K562 (cell line): ENCODE measurements at regions not wholly inside any gene's neighbourhood (a gene's known extent, or its start where the extent isn't known, plus 50 kb on each side); places are given as distances from the start of the nearest gene placed in this dataset.

ENCODE experiments used
- ATAC-seq: fragments of 200-7000 bp; cut with Tn5 transposase; 3 replicates; pipeline ENCODE4 v1.9.1; 2020; ENCODE audit warnings: moderate library complexity
- BruUV-seq: library from RNA; stranded (reverse); fragments of 400-500 nt; replicated peaks from 2 replicates; lab custom pipeline; 2021; lab: Mats Ljungman, UMichigan
- CTCF ChIA-PET: fragments of 300-600 bp; formaldehyde crosslinking; extraction: SDS; loops from one replicate; lab custom pipeline; 2021; ENCODE audit warnings: low intra/inter-chr PET ratio; lab: Yijun Ruan, JAX
- POLR2A ChIA-PET: fragments of 300-600, 350-650 bp; sonication (Branson Sonifier 250); formaldehyde crosslinking; extraction: SDS; loops from one replicate; lab custom pipeline; 2021; ENCODE audit warnings: antibody characterized with exemption, inconsistent platforms; lab: Yijun Ruan, JAX
- DNase-seq, 4 experiments: peaks; one replicate each; pipeline versions ENCODE4 v3.0.0 to v3.0.0-alpha.2; 2011 to 2018; ENCODE audit warnings: low spot score in 3 of 4, mixed read lengths in 3 of 4; ENCODE audit errors: extremely low read depth in 1 of 4
- FAIRE-seq: peaks from 2 replicates; lab custom pipeline; 2011; peaks lifted over from hg19 to GRCh38; lab: Jason Lieb, UNC
- H2AFZ ChIP-seq: 2 replicates; pipeline ENCODE4 v1.6.0; 2011; ENCODE audit warnings: low read depth, low read length, control low read depth, inconsistent platforms
- H3K27ac ChIP-seq: fragments of 200-600 bp; 3 replicates; pipeline ENCODE4 v1.8.0; 2011; ENCODE audit warnings: low read depth, mild to moderate bottlenecking, control low read depth, inconsistent platforms, low read length, moderate library complexity, mixed read lengths; ENCODE audit errors: extremely low read depth
- H3K27me3 ChIP-seq, 2 experiments: fragments of 300-600 bp in 1 of 2; 2 replicates in 1 of 2; 3 replicates in 1 of 2; pipeline versions ENCODE4 v1.6.0 to v1.8.0; 2011; ENCODE audit warnings: inconsistent platforms in 2 of 2, low read length in 2 of 2, mild to moderate bottlenecking in 1 of 2, mixed read lengths in 1 of 2, moderate library complexity in 1 of 2; ENCODE audit not compliant: control insufficient read depth in 2 of 2, insufficient read depth in 2 of 2
- H3K36me3 ChIP-seq: fragments of 300-600 bp; 3 replicates; pipeline ENCODE4 v1.8.0; 2011; ENCODE audit warnings: mild to moderate bottlenecking, low read length, inconsistent platforms; ENCODE audit not compliant: control insufficient read depth, insufficient read depth
- H3K4me1 ChIP-seq, 2 experiments: fragments of 200-600 bp in 1 of 2; replicated peaks in 1 of 2; 2 replicates in 1 of 2; 3 replicates in 1 of 2; pipeline versions ENCODE4 v1.5.1 to v1.8.0; 2011; ENCODE audit warnings: inconsistent platforms in 2 of 2, low read length in 2 of 2, mild to moderate bottlenecking in 1 of 2, mixed read lengths in 1 of 2, moderate library complexity in 1 of 2; ENCODE audit not compliant: control insufficient read depth in 2 of 2, insufficient read depth in 2 of 2
- H3K4me2 ChIP-seq: 2 replicates; pipeline ENCODE4 v1.6.1; 2011; ENCODE audit warnings: low read length, control low read depth, inconsistent platforms, mixed read lengths; ENCODE audit not compliant: insufficient read depth
- H3K4me3 ChIP-seq: fragments of 200-600 bp; sonication (generic), shearing (Covaris generic); 2 replicates; pipeline ENCODE4 v1.5.1; 2016; ENCODE audit warnings: control low read depth, inconsistent platforms
- H3K79me2 ChIP-seq: fragments of 200-600 bp; 3 replicates; pipeline ENCODE4 v1.8.0; 2011; ENCODE audit warnings: low read length, inconsistent platforms; ENCODE audit not compliant: control insufficient read depth, insufficient read depth
- H3K9ac ChIP-seq, 2 experiments: 2 replicates each; pipeline versions ENCODE4 v1.6.0 to v1.6.1; 2011; ENCODE audit warnings: low read depth in 2 of 2, low read length in 2 of 2, control low read depth in 1 of 2, inconsistent platforms in 1 of 2, mild to moderate bottlenecking in 1 of 2, mixed read lengths in 1 of 2; ENCODE audit not compliant: insufficient read depth in 1 of 2
- H3K9me1 ChIP-seq: one replicate; pipeline ENCODE4 v1.6.0; 2011; ENCODE audit warnings: inconsistent platforms, mild to moderate bottlenecking, low read length, moderate library complexity; ENCODE audit not compliant: control insufficient read depth, insufficient read depth
- H3K9me3 ChIP-seq: replicated peaks from 2 replicates; pipeline ENCODE4 v1.5.1; 2011; ENCODE audit warnings: low read depth, low read length, inconsistent platforms; ENCODE audit not compliant: control insufficient read depth, insufficient read depth
- H4K20me1 ChIP-seq: replicated peaks from 2 replicates; pipeline ENCODE4 v1.6.1; 2011; ENCODE audit warnings: low read length, inconsistent platforms, mixed read lengths; ENCODE audit not compliant: control insufficient read depth, insufficient read depth
- BCLAF1 ChIP-seq, 2 experiments: fragments of 450-650 bp in 1 of 2; IDR thresholded peaks; 2 replicates each; pipeline ENCODE4 v1.6.1; 2011 to 2017; ENCODE audit warnings: low read depth in 2 of 2, antibody characterized with exemption in 1 of 2, borderline replicate concordance in 1 of 2, low read length in 1 of 2, mild to moderate bottlenecking in 1 of 2, mixed read lengths in 1 of 2; ENCODE audit not compliant: control insufficient read depth in 1 of 2
- CC2D1A ChIP-seq: fragments of 450-650 bp; IDR thresholded peaks from 2 replicates; pipeline ENCODE4 v1.6.1; 2017; ENCODE audit warnings: mild to moderate bottlenecking
- CHD4 ChIP-seq: fragments of 200-600 bp; sonication (generic); IDR thresholded peaks from 3 replicates; pipeline ENCODE4 v1.6.1; 2012; ENCODE audit warnings: low read depth, mild to moderate bottlenecking, mixed read lengths, low read length, inconsistent platforms; ENCODE audit not compliant: insufficient read depth, insufficient replicate concordance, poor library complexity, severe bottlenecking
- EP400 ChIP-seq: fragments of 450-650 bp; IDR thresholded peaks from 2 replicates; pipeline ENCODE4 v1.6.1; 2017; ENCODE audit warnings: antibody characterized with exemption, mild to moderate bottlenecking, moderate library complexity
- FOXM1 ChIP-seq, 2 experiments: fragments of 450-650 bp in 1 of 2; sonication (generic) in 1 of 2; formaldehyde crosslinking in 1 of 2; IDR thresholded peaks; 2 replicates each; pipeline versions ENCODE4 v1.6.1 to v1.9.0; 2017 to 2022; ENCODE audit warnings: low read depth in 2 of 2, mild to moderate bottlenecking in 2 of 2, missing genetic modification reagents in 1 of 2, moderate library complexity in 1 of 2
- GABPB2 ChIP-seq: fragments of 250-450 bp; sonication (Bioruptor Pico); conservative IDR thresholded peaks from 2 replicates; pipeline ENCODE4 v1.5.1; 2021; ENCODE audit warnings: mild to moderate bottlenecking
- NELFE ChIP-seq: IDR thresholded peaks from 2 replicates; pipeline ENCODE4 v1.6.1; 2011; ENCODE audit warnings: mild to moderate bottlenecking; ENCODE audit not compliant: insufficient read depth, insufficient read length
- TAF1 ChIP-seq: IDR thresholded peaks from 2 replicates; pipeline ENCODE4 v1.6.1; 2011; ENCODE audit warnings: mild to moderate bottlenecking, low read length, moderate library complexity; ENCODE audit not compliant: insufficient read depth, control insufficient read depth, severe bottlenecking; ENCODE audit errors: extremely low read depth
- TEAD4 ChIP-seq, 2 experiments: sonication (generic) in 1 of 2; formaldehyde crosslinking in 1 of 2; IDR thresholded peaks; 2 replicates each; pipeline versions ENCODE4 v1.6.1 to v1.8.0; 2012 to 2022; ENCODE audit warnings: borderline replicate concordance in 1 of 2, inconsistent platforms in 1 of 2, low read length in 1 of 2, mild to moderate bottlenecking in 1 of 2, missing genetic modification reagents in 1 of 2
- TRIM24 ChIP-seq, 2 experiments: fragments of 450-650 bp; IDR thresholded peaks; 2 replicates each; pipeline ENCODE4 v1.6.1; 2016
- in situ Hi-C: fragments of 300-500 bp; cut with MboI; formaldehyde crosslinking; loops from 4 replicates; pipeline ENCODE4 v1.15.0; 2018; ENCODE audit warnings: inconsistent platforms, mixed read lengths
- intact Hi-C: fragments of 100-400 bp; cut with micrococcal nuclease; formaldehyde crosslinking; loops from 2 replicates; pipeline ENCODE4 v1.14.2; 2022
- TF ChIP-seq, protein P1 (sequence below), 2 experiments: fragments of 150-350 bp in 1 of 2; IDR thresholded peaks; 2 replicates each; pipeline ENCODE4 v1.6.1; 2012 to 2016; ENCODE audit warnings: low read depth in 2 of 2, low read length in 2 of 2, mild to moderate bottlenecking in 1 of 2, moderate library complexity in 1 of 2

GRCh38 chr2:208570851-208571763 is 164.5 kb downstream of the PTH2R start (continued):
- TF ChIP-seq BCLAF1 (IDR thresholded peaks at IDR 0.05; ENCODE audit: borderline replicate concordance in 1 of 2, control insufficient read depth in 1 of 2, low read depth in 2 of 2, low read length in 1 of 2) (no peak), CHD4 (no peak), NELFE (no peak)

DNA sequence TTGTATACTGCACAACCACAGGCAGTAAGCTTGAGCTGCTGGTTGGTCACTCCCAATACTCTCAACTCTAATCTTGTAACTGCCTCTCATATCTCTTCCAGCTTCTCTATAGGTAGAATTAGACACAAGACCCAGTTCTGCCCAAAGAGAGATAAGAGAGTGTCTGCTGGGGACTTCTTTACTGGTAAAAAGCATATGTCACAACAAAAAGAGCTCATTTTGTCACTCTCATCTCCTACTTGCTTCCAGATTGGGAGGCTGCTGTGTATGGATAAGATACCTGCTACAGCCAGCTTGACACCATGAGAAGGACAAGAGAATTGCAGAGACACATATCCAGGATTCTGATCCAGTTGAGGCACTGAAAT is 165.2 kb downstream of the PTH2R start:
- H3K79me2 ChIP-seq = peaks cover 12% of the 10 kb centered on the region
- peak overlapping the region; percentile 81 for H3K4me2 ChIP-seq
- ATAC-seq = peak; percentile 91
- peaks cover 17 to 30% of the 10 kb centered on the region in 2 experiments for H3K4me1 ChIP-seq
- no peaks in the 10 kb centered on the region for H3K27me3 ChIP-seq
- H3K9me1 ChIP-seq = no peaks in the 10 kb centered on the region
- no peaks in the 10 kb centered on the region; the same call in 1 of the 2 replicates for H3K9me3 ChIP-seq
- peak overlapping the region in 1 of 2 experiments; percentile 61; a peak in 1 of 4 replicates for H3K9ac ChIP-seq
- peak; percentile 98 for FAIRE-seq
- intact Hi-C loops (loop anchor here (1.0 to 2.0 kb wide), 3 partner anchors 29 to 105 kb away; no protein-coding TSS in a partner anchor), in situ Hi-C loops (no loop called here)
- peak overlapping the region; percentile 72 for H2AFZ ChIP-seq
- H4K20me1 ChIP-seq = no peaks in the 10 kb centered on the region
- no peak overlapping the region for H3K4me3 ChIP-seq
- ChIA-PET CTCF (no interaction called here), POLR2A (interaction anchor here (0.8 to 1.1 kb wide), 4 partner anchors 8 to 102 kb away, joined by 3 to 5 read pairs (median 4); no protein-coding TSS in a partner anchor)
- BruUV-seq = no TSS peak
- H3K27ac ChIP-seq = peak overlapping the region; percentile 76
- DNase-seq = peak; percentile 51 to 85 (median 66)
- H3K36me3 ChIP-seq = peaks cover 25% of the 10 kb centered on the region
- TF ChIP-seq FOXM1 (IDR thresholded peaks at IDR 0.05; ENCODE audit: low read depth) (peak; percentile 86), FOXM1 (CRISPR knock-in tag; IDR thresholded peaks at IDR 0.05; ENCODE audit: low read depth) (no peak), CC2D1A (peak; percentile 92; the same call in 1 of the 2 replicates), TEAD4 (IDR thresholded peaks at IDR 0.05; ENCODE audit: low read length) (peak; percentile 96), TEAD4 (CRISPR knock-in tag; IDR thresholded peaks at IDR 0.05; ENCODE audit: borderline replicate concordance) (no peak), TRIM24 (IDR thresholded peaks at IDR 0.05) (peak; percentile 94 to 95), TAF1 (no peak), EP400 (0 out of 2 replicates have a peak, but pooled peaks have one; percentile 30), GABPB2 (no peak)
- TF ChIP-seq, protein P1, sequence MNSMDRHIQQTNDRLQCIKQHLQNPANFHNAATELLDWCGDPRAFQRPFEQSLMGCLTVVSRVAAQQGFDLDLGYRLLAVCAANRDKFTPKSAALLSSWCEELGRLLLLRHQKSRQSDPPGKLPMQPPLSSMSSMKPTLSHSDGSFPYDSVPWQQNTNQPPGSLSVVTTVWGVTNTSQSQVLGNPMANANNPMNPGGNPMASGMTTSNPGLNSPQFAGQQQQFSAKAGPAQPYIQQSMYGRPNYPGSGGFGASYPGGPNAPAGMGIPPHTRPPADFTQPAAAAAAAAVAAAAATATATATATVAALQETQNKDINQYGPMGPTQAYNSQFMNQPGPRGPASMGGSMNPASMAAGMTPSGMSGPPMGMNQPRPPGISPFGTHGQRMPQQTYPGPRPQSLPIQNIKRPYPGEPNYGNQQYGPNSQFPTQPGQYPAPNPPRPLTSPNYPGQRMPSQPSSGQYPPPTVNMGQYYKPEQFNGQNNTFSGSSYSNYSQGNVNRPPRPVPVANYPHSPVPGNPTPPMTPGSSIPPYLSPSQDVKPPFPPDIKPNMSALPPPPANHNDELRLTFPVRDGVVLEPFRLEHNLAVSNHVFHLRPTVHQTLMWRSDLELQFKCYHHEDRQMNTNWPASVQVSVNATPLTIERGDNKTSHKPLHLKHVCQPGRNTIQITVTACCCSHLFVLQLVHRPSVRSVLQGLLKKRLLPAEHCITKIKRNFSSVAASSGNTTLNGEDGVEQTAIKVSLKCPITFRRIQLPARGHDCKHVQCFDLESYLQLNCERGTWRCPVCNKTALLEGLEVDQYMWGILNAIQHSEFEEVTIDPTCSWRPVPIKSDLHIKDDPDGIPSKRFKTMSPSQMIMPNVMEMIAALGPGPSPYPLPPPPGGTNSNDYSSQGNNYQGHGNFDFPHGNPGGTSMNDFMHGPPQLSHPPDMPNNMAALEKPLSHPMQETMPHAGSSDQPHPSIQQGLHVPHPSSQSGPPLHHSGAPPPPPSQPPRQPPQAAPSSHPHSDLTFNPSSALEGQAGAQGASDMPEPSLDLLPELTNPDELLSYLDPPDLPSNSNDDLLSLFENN (IDR thresholded peaks at IDR 0.05; ENCODE audit: low read depth in 2 of 2, low read length in 2 of 2) = peak in 1 of 2 experiments; percentile 55; a peak in 1 of 4 replicates
